Panc1 (cell line): ENCODE measurements at regions not wholly inside any gene's neighbourhood (a gene's known extent, or its start where the extent isn't known, plus 50 kb on each side); places are given as distances from the start of the nearest gene placed in this dataset.

Experiments used
- ATAC-seq: fragments of 200-7000 bp; cut with Tn5 transposase; 2 replicates; pipeline ENCODE4 v1.9.1; 2020; ENCODE audit warnings: mild to moderate bottlenecking, moderate library complexity
- BruUV-seq: library from RNA; stranded (reverse); fragments of 400-500 nt; replicated peaks from 2 replicates; lab custom pipeline; 2021; lab: Mats Ljungman, UMichigan
- CTCF ChIA-PET: fragments of 300-600 bp; sonication (Branson Sonifier 250); formaldehyde crosslinking; loops from one replicate; lab custom pipeline; 2022; ENCODE audit warnings: antibody characterized with exemption; lab: Charles Lee
- POLR2A ChIA-PET: fragments of 300-600 bp; sonication (Branson Sonifier 250); formaldehyde crosslinking; loops from one replicate; lab custom pipeline; 2022; ENCODE audit warnings: antibody characterized with exemption; lab: Charles Lee
- DNase-seq: peaks from one replicate; pipeline ENCODE4 v3.0.0-alpha.2; 2010; ENCODE audit warnings: low read depth, low spot score
- H3K27ac ChIP-seq: 2 replicates; pipeline ENCODE4 v1.5.1; 2011; ENCODE audit warnings: mild to moderate bottlenecking, low read length, inconsistent platforms
- H3K27me3 ChIP-seq: fragments of 200-500 bp; sonication (Bioruptor generic); 2 replicates; pipeline ENCODE4 v1.6.0; 2014; ENCODE audit warnings: low read length, inconsistent platforms; ENCODE audit not compliant: control insufficient read depth, insufficient read depth
- H3K36me3 ChIP-seq: fragments of 200-500 bp; sonication (Bioruptor generic); 2 replicates; pipeline ENCODE4 v1.5.1; 2014; ENCODE audit warnings: inconsistent platforms, mild to moderate bottlenecking, low read length, moderate library complexity; ENCODE audit not compliant: control insufficient read depth, insufficient read depth
- H3K4me1 ChIP-seq: 2 replicates; pipeline ENCODE4 v1.5.1; 2011; ENCODE audit warnings: inconsistent platforms, mild to moderate bottlenecking, low read length, moderate library complexity; ENCODE audit not compliant: control insufficient read depth, insufficient read depth
- H3K4me3 ChIP-seq, 2 experiments: 2 replicates each; pipeline ENCODE4 v1.5.1; 2011 to 2012; ENCODE audit warnings: low read depth in 2 of 2, low read length in 2 of 2, mild to moderate bottlenecking in 2 of 2, inconsistent platforms in 1 of 2, moderate library complexity in 1 of 2
- H3K9me3 ChIP-seq: fragments of 200-500 bp; sonication (Bioruptor generic); 2 replicates; pipeline ENCODE4 v1.5.1; 2014; ENCODE audit warnings: low read depth, mild to moderate bottlenecking, inconsistent platforms, low read length, moderate library complexity; ENCODE audit not compliant: control insufficient read depth, insufficient read depth
- CTCF ChIP-seq: fragments of 450-650 bp; IDR thresholded peaks from 2 replicates; pipeline ENCODE4 v1.5.1; 2017; ENCODE audit warnings: mild to moderate bottlenecking
- POLR2AphosphoS5 ChIP-seq: IDR thresholded peaks from 2 replicates; pipeline ENCODE4 v1.6.1; 2012; ENCODE audit warnings: mild to moderate bottlenecking, low read depth, low read length, moderate library complexity
- REST ChIP-seq, 2 experiments: IDR thresholded peaks; 2 replicates each; pipeline ENCODE4 v1.6.1; 2011 to 2012; ENCODE audit warnings: low read depth in 2 of 2, control low read depth in 1 of 2, low read length in 1 of 2, mild to moderate bottlenecking in 1 of 2, moderate library complexity in 1 of 2; ENCODE audit not compliant: insufficient read depth in 1 of 2
- SIN3A ChIP-seq: IDR thresholded peaks from 2 replicates; pipeline ENCODE4 v1.6.1; 2012; ENCODE audit warnings: low read depth, mild to moderate bottlenecking, low read length, moderate library complexity, borderline replicate concordance; ENCODE audit not compliant: insufficient read depth
- TCF7L2 ChIP-seq: IDR thresholded peaks from 2 replicates; pipeline ENCODE4 v1.6.1; 2011; ENCODE audit warnings: mild to moderate bottlenecking, low read depth, low read length, inconsistent platforms
- in situ Hi-C: cut with HindIII; loops from 2 replicates; pipeline ENCODE4 v1.10.0; 2016; ENCODE audit warnings: low sequenced_read_pairs, low pct_unique_long_range_greater_than_20kb
- intact Hi-C: fragments of 100-400 bp; cut with micrococcal nuclease; formaldehyde crosslinking; loops from one replicate; pipeline ENCODE4 v1.10.0; 2022; ENCODE audit not compliant: unreplicated experiment

- Histone ChIP-seq H3K9me3 (no peaks in the 10 kb centered on the region), H3K36me3 (no peaks in the 10 kb centered on the region), H3K27ac (no peak overlapping the region), H3K4me1 (no peaks in the 10 kb centered on the region), H3K4me3 (no peak overlapping the region), H3K27me3 (peaks cover 27% of the 10 kb centered on the region)
- intact Hi-C loops (no loop called here), in situ Hi-C loops (no loop called here)
- DNase-seq (no peak), ATAC-seq (no peak)
- no TSS peak for BruUV-seq
- TF ChIP-seq TCF7L2 (no peak), SIN3A (no peak), POLR2AphosphoS5 (no peak), REST (IDR thresholded peaks at IDR 0.05; ENCODE audit: insufficient read depth in 1 of 2, low read depth in 2 of 2, low read length in 1 of 2) (no peak), CTCF (no peak)
- ChIA-PET POLR2A (no interaction called here), CTCF (no interaction called here)
Measured at GRCh38 chr3:186471771-186472170, 72.4 kb downstream of the CRYGS start.

GRCh38 chr3:186469525-186469924 lies 74.7 kb downstream of the CRYGS start:
- ATAC-seq (no peak), DNase-seq (no peak)
- H3K4me1 ChIP-seq: no peaks in the 10 kb centered on the region
- CTCF ChIA-PET: no interaction called here
- intact Hi-C loops: no loop called here
- H3K27me3 ChIP-seq: peaks cover 30% of the 10 kb centered on the region
- no TSS peak for BruUV-seq
- in situ Hi-C loops: no loop called here
- H3K9me3 ChIP-seq: no peaks in the 10 kb centered on the region
- TF ChIP-seq TCF7L2 (no peak), SIN3A (no peak), POLR2AphosphoS5 (no peak), REST (IDR thresholded peaks at IDR 0.05; ENCODE audit: insufficient read depth in 1 of 2, low read depth in 2 of 2, low read length in 1 of 2) (no peak), CTCF (no peak)
- H3K4me3 ChIP-seq: no peak overlapping the region
- no peak overlapping the region for H3K27ac ChIP-seq
- POLR2A ChIA-PET: no interaction called here
- no peaks in the 10 kb centered on the region for H3K36me3 ChIP-seq
